ENCODE measurements at regions not wholly inside any gene's neighbourhood (a gene's known extent, or its start where the extent isn't known, plus 50 kb on each side); places are given as distances from the start of the nearest gene placed in this dataset.

DNA sequence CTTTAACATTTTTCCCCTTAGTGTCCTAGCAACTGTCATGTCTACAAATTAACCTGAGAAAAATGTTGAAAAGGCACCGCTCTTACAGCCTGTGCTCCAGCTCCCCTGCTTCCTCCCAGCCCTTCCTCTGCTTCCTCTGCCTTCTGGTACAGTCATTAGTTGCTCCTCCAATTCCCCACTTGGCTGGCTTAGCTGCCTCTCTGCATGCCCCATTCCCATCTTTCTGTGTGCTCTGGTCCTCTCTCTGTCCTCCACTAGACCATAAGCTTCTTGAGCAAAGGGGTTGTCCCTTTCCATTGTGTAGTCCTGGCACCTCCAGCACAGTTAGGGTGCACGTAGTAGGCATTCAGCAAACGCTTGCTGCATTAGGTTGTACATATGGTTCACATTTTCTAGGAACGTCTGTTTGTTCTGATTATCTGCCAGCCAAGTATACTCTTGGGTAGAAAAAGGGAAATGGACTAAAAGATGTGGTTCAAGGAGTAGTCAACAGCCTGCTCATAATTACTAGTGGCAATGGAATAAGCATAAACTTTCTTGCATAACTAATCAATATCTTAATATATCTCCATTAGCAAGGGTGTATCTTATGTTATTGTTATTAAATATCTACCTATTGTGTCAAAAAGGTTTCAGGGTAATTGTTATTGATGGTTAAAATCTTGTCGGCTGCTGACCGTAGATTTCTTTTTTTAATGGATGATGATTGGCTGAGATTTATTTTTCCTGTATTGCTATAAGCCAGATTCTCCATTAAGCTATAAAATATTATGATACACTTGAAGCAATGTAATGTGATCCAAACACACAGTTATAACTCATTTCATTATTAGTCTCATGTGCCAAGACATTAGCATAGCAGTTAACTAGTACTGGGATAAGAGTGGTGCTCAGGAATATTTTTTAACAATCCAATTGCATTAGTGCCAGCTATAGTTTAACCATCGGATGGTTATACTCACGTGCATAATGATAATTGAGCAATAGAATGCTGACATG lies 340.1 kb downstream of the SLC4A3 start:
- TF ChIP-seq POLR2AphosphoS5 (IDR thresholded peaks at IDR 0.05), result no peak
- TF ChIP-seq, protein P1, sequence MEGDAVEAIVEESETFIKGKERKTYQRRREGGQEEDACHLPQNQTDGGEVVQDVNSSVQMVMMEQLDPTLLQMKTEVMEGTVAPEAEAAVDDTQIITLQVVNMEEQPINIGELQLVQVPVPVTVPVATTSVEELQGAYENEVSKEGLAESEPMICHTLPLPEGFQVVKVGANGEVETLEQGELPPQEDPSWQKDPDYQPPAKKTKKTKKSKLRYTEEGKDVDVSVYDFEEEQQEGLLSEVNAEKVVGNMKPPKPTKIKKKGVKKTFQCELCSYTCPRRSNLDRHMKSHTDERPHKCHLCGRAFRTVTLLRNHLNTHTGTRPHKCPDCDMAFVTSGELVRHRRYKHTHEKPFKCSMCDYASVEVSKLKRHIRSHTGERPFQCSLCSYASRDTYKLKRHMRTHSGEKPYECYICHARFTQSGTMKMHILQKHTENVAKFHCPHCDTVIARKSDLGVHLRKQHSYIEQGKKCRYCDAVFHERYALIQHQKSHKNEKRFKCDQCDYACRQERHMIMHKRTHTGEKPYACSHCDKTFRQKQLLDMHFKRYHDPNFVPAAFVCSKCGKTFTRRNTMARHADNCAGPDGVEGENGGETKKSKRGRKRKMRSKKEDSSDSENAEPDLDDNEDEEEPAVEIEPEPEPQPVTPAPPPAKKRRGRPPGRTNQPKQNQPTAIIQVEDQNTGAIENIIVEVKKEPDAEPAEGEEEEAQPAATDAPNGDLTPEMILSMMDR (IDR thresholded peaks at IDR 0.05), result no peak
- no peak for TF ChIP-seq POLR2A (IDR thresholded peaks at IDR 0.05)

Measured in breast epithelium (tissue), 3 donors.